ENCODE measurements at regions not wholly inside any gene's neighbourhood (a gene's known extent, or its start where the extent isn't known, plus 50 kb on each side); places are given as distances from the start of the nearest gene placed in this dataset.

GRCh38 chr14:30349520-30349919, 209.4 kb upstream of the G2E3 start:
- 76% methylated on average over 3 of the region's 3 CpGs for WGBS (ENCODE audit: insufficient coverage, low coverage, low lambda C conversion rate, missing lambda C conversion rate)
- H3K27ac ChIP-seq = no peak overlapping the region

GRCh38 chr14:30354439-30354838, 204.5 kb upstream of the G2E3 start:
- H3K27me3 ChIP-seq = no peaks in the 10 kb centered on the region
- intact Hi-C loops (cut with DNase I) = no loop called here
- no peak for ATAC-seq
- H3K36me3 ChIP-seq = no peaks in the 10 kb centered on the region
- H3K9me3 ChIP-seq = no peaks in the 10 kb centered on the region
- H3K4me3 ChIP-seq = no peak overlapping the region
- H3K27ac ChIP-seq = no peak overlapping the region
- no peak for TF ChIP-seq POLR2A (IDR thresholded peaks at IDR 0.05)
- no peak for TF ChIP-seq CTCF (IDR thresholded peaks at IDR 0.05)
- no peaks in the 10 kb centered on the region for H3K4me1 ChIP-seq
- no peak for DNase-seq
- WGBS (ENCODE audit: insufficient coverage, low coverage, low lambda C conversion rate, missing lambda C conversion rate) = 78% methylated on average over 1 of the region's 1 CpG

More at GRCh38 chr14:30349520-30349919, 209.4 kb upstream of the G2E3 start:
- intact Hi-C loops (cut with DNase I) = no loop called here
- Histone ChIP-seq H3K36me3 (no peaks in the 10 kb centered on the region), H3K4me1 (no peaks in the 10 kb centered on the region), H3K27me3 (no peaks in the 10 kb centered on the region), H3K9me3 (no peaks in the 10 kb centered on the region), H3K4me3 (no peak overlapping the region)
- DNase-seq (no peak), ATAC-seq (no peak)
- TF ChIP-seq POLR2A (IDR thresholded peaks at IDR 0.05) = no peak
- TF ChIP-seq CTCF (IDR thresholded peaks at IDR 0.05) = no peak

- no peak for DNase-seq
- no peak for TF ChIP-seq CTCF (IDR thresholded peaks at IDR 0.05)
- no peak for TF ChIP-seq POLR2A (IDR thresholded peaks at IDR 0.05)
- Histone ChIP-seq H3K9me3 (no peaks in the 10 kb centered on the region), H3K4me3 (no peak overlapping the region), H3K27ac (no peak overlapping the region), H3K36me3 (no peaks in the 10 kb centered on the region), H3K27me3 (no peaks in the 10 kb centered on the region), H3K4me1 (no peaks in the 10 kb centered on the region)
- intact Hi-C loops (cut with DNase I) = no loop called here
- WGBS (ENCODE audit: insufficient coverage, low coverage, low lambda C conversion rate, missing lambda C conversion rate) = 21% methylated on average over 5 of the region's 5 CpGs
- peak in 1 of 4 donors; percentile 76 for ATAC-seq
Observed at GRCh38 chr14:30355431-30355913, 203.5 kb upstream of the G2E3 start.

- Histone ChIP-seq H3K4me3 (no peak overlapping the region), H3K4me1 (no peaks in the 10 kb centered on the region), H3K9me3 (no peaks in the 10 kb centered on the region), H3K27ac (no peak overlapping the region), H3K36me3 (no peaks in the 10 kb centered on the region), H3K27me3 (no peaks in the 10 kb centered on the region)
- ATAC-seq (no peak), DNase-seq (no peak)
- intact Hi-C loops (cut with DNase I) = no loop called here
- 68% methylated on average over 7 of the region's 7 CpGs for WGBS (ENCODE audit: insufficient coverage, low coverage, low lambda C conversion rate, missing lambda C conversion rate)
- TF ChIP-seq POLR2A (IDR thresholded peaks at IDR 0.05) (no peak), CTCF (IDR thresholded peaks at IDR 0.05) (no peak)
Observed at GRCh38 chr14:30356438-30357202, 202.3 kb upstream of the G2E3 start.
